Ectodermal cell (in vitro differentiated cells): ENCODE measurements at regions not wholly inside any gene's neighbourhood (a gene's known extent, or its start where the extent isn't known, plus 50 kb on each side); places are given as distances from the start of the nearest gene placed in this dataset.

Experiments
- H3K27ac ChIP-seq: 2 replicates; pipeline ENCODE4 v1.7.0; 2013; ENCODE audit warnings: mild to moderate bottlenecking, low read depth, low read length; ENCODE audit not compliant: insufficient read depth, poor library complexity, severe bottlenecking
- H3K27me3 ChIP-seq: 2 replicates; pipeline ENCODE4 v1.7.0; 2013; ENCODE audit warnings: mild to moderate bottlenecking, low read length; ENCODE audit not compliant: insufficient read depth, control insufficient read depth, poor library complexity, severe bottlenecking
- H3K36me3 ChIP-seq: one replicate; pipeline ENCODE4 v1.7.0; 2013; ENCODE audit warnings: low read length; ENCODE audit not compliant: control insufficient read depth, insufficient read depth
- H3K4me1 ChIP-seq: one replicate; pipeline ENCODE4 v1.7.0; 2013; ENCODE audit warnings: low read length; ENCODE audit not compliant: control insufficient read depth, insufficient read depth
- H3K4me3 ChIP-seq: 2 replicates; pipeline ENCODE4 v1.7.0; 2013; ENCODE audit warnings: low read depth, low read length, control low read depth; ENCODE audit not compliant: insufficient read depth
- H3K9me3 ChIP-seq: 2 replicates; pipeline ENCODE4 v1.7.0; 2013; ENCODE audit warnings: mild to moderate bottlenecking, low read length, moderate library complexity; ENCODE audit not compliant: control insufficient read depth
- WGBS, 2 experiments: methylation state at CpG; one replicate each; pipeline ENCODE4 v1.1.7; 2013; ENCODE audit warnings: missing lambda C conversion rate in 2 of 2; 5-methylcytosine and 5-hydroxymethylcytosine counted together

- H3K9me3 ChIP-seq: no peaks in the 10 kb centered on the region
- no peak overlapping the region for H3K27ac ChIP-seq
- H3K4me1 ChIP-seq: no peaks in the 10 kb centered on the region
- no peaks in the 10 kb centered on the region for H3K27me3 ChIP-seq
- H3K4me3 ChIP-seq: no peak overlapping the region
- WGBS, 2 experiments: 59 to 60% methylated on average over 7 to 8 of the region's 8 CpGs
- H3K36me3 ChIP-seq: no peaks in the 10 kb centered on the region
These were observed 127.0 kb upstream of the RPH3A start for GRCh38 chr12:112664569-112664968.

GRCh38 chr12:112665958-112666357 lies 125.6 kb upstream of the RPH3A start:
- no peak overlapping the region for H3K27ac ChIP-seq
- H3K9me3 ChIP-seq: no peaks in the 10 kb centered on the region
- no peak overlapping the region for H3K4me3 ChIP-seq
- no peaks in the 10 kb centered on the region for H3K4me1 ChIP-seq
- no peaks in the 10 kb centered on the region for H3K36me3 ChIP-seq
- 71 to 83% methylated on average over 2 of the region's 2 CpGs for WGBS, 2 experiments
- no peaks in the 10 kb centered on the region for H3K27me3 ChIP-seq

- H3K27me3 ChIP-seq: no peaks in the 10 kb centered on the region
- H3K27ac ChIP-seq: no peak overlapping the region
- no peak overlapping the region for H3K4me3 ChIP-seq
- no peaks in the 10 kb centered on the region for H3K9me3 ChIP-seq
- H3K36me3 ChIP-seq: no peaks in the 10 kb centered on the region
- WGBS, 2 experiments: 56 to 71% methylated on average over 1 of the region's 1 CpG
- H3K4me1 ChIP-seq: no peaks in the 10 kb centered on the region
These were observed 120.0 kb upstream of the RPH3A start for GRCh38 chr12:112671564-112671963.

- Histone ChIP-seq H3K36me3 (no peaks in the 10 kb centered on the region), H3K9me3 (no peaks in the 10 kb centered on the region), H3K4me1 (no peaks in the 10 kb centered on the region), H3K27me3 (no peaks in the 10 kb centered on the region), H3K4me3 (no peak overlapping the region), H3K27ac (no peak overlapping the region)
- WGBS, 2 experiments: 81 to 85% methylated on average over 2 of the region's 2 CpGs
These were observed 117.0 kb upstream of the RPH3A start for GRCh38 chr12:112674539-112674938.

- Histone ChIP-seq H3K27me3 (no peaks in the 10 kb centered on the region), H3K9me3 (no peaks in the 10 kb centered on the region), H3K4me1 (no peaks in the 10 kb centered on the region), H3K27ac (no peak overlapping the region), H3K36me3 (no peaks in the 10 kb centered on the region), H3K4me3 (no peak overlapping the region)
- 70% methylated on average over 4 of the region's 4 CpGs for WGBS, 2 experiments
These were observed 115.0 kb upstream of the RPH3A start for GRCh38 chr12:112676507-112676906.

GRCh38 chr12:112677050-112677765 lies 114.3 kb upstream of the RPH3A start:
- Histone ChIP-seq H3K4me3 (no peak overlapping the region), H3K9me3 (no peaks in the 10 kb centered on the region), H3K27me3 (no peaks in the 10 kb centered on the region), H3K36me3 (no peaks in the 10 kb centered on the region), H3K4me1 (no peaks in the 10 kb centered on the region), H3K27ac (no peak overlapping the region)
- 80 to 85% methylated on average over 6 of the region's 6 CpGs for WGBS, 2 experiments

GRCh38 chr12:112680993-112681392 lies 110.6 kb upstream of the RPH3A start:
- H3K4me1 ChIP-seq: no peaks in the 10 kb centered on the region
- H3K9me3 ChIP-seq: no peaks in the 10 kb centered on the region
- WGBS, 2 experiments: 85 to 88% methylated on average over 4 of the region's 4 CpGs
- H3K27me3 ChIP-seq: no peaks in the 10 kb centered on the region
- no peak overlapping the region for H3K4me3 ChIP-seq
- H3K27ac ChIP-seq: no peak overlapping the region
- no peaks in the 10 kb centered on the region for H3K36me3 ChIP-seq

- Histone ChIP-seq H3K4me1 (no peaks in the 10 kb centered on the region), H3K27me3 (no peaks in the 10 kb centered on the region), H3K36me3 (no peaks in the 10 kb centered on the region), H3K9me3 (no peaks in the 10 kb centered on the region), H3K27ac (no peak overlapping the region), H3K4me3 (no peak overlapping the region)
- 90 to 92% methylated on average over 2 of the region's 2 CpGs for WGBS, 2 experiments
These were observed 109.0 kb upstream of the RPH3A start for GRCh38 chr12:112682586-112682985.

GRCh38 chr12:112684742-112685141 lies 106.8 kb upstream of the RPH3A start:
- Histone ChIP-seq H3K4me1 (no peaks in the 10 kb centered on the region), H3K36me3 (no peaks in the 10 kb centered on the region), H3K27me3 (no peaks in the 10 kb centered on the region), H3K4me3 (no peak overlapping the region), H3K9me3 (no peaks in the 10 kb centered on the region), H3K27ac (no peak overlapping the region)
- WGBS, 2 experiments: 81 to 88% methylated on average over 2 of the region's 2 CpGs

- H3K4me3 ChIP-seq: no peak overlapping the region
These were observed 106.2 kb upstream of the RPH3A start for GRCh38 chr12:112685321-112685720.

GRCh38 chr12:112686373-112686772 lies 105.2 kb upstream of the RPH3A start:
- Histone ChIP-seq H3K4me3 (no peak overlapping the region), H3K27ac (no peak overlapping the region), H3K4me1 (no peaks in the 10 kb centered on the region), H3K9me3 (no peaks in the 10 kb centered on the region), H3K36me3 (no peaks in the 10 kb centered on the region), H3K27me3 (no peaks in the 10 kb centered on the region)
- 93 to 94% methylated on average over 2 of the region's 2 CpGs for WGBS, 2 experiments

More at GRCh38 chr12:112685321-112685720, 106.2 kb upstream of the RPH3A start:
- Histone ChIP-seq H3K27me3 (no peaks in the 10 kb centered on the region), H3K4me1 (no peaks in the 10 kb centered on the region), H3K9me3 (no peaks in the 10 kb centered on the region), H3K27ac (no peak overlapping the region), H3K36me3 (no peaks in the 10 kb centered on the region)
- WGBS, 2 experiments: 89% methylated on average over 2 of the region's 2 CpGs
